SU-DHL-6 (cell line): ENCODE measurements at regions not wholly inside any gene's neighbourhood (a gene's known extent, or its start where the extent isn't known, plus 50 kb on each side); places are given as distances from the start of the nearest gene placed in this dataset.

ENCODE experiments used
- H2AFZ ChIP-seq: fragments of 200-600 bp; sonication (generic); 2 replicates; pipeline ENCODE4 v1.6.1; 2014; ENCODE audit warnings: low read depth, mild to moderate bottlenecking, moderate library complexity, mixed read lengths, antibody characterized with exemption, low read length; ENCODE audit not compliant: severe bottlenecking
- H3F3A ChIP-seq: fragments of 200-600 bp; shearing (Covaris generic); 2 replicates; pipeline ENCODE4 v1.6.0; 2016; ENCODE audit warnings: antibody characterized with exemption, mild to moderate bottlenecking; ENCODE audit not compliant: insufficient read depth
- H3K27ac ChIP-seq: fragments of 200-600 bp; sonication (generic); 2 replicates; pipeline ENCODE4 v1.5.1; 2016; ENCODE audit warnings: low read depth, mild to moderate bottlenecking, low read length, moderate library complexity, mixed read lengths
- H3K27me3 ChIP-seq: fragments of 200-600 bp; sonication (generic), shearing (Covaris generic); 2 replicates; pipeline ENCODE4 v1.6.0; 2014; ENCODE audit warnings: mild to moderate bottlenecking, low read length
- H3K36me3 ChIP-seq: fragments of 200-600 bp; sonication (generic); 2 replicates; pipeline ENCODE4 v1.6.1; 2014; ENCODE audit warnings: mild to moderate bottlenecking, low read length, mixed read lengths
- H3K4me2 ChIP-seq: fragments of 300-600, 200-600 bp; shearing (Covaris generic), sonication (generic); 2 replicates; pipeline ENCODE4 v1.6.0; 2014; ENCODE audit warnings: low read length, low read depth, mild to moderate bottlenecking; ENCODE audit not compliant: poor library complexity, severe bottlenecking
- H3K4me3 ChIP-seq: fragments of 200-600 bp; sonication (generic); 2 replicates; pipeline ENCODE4 v1.5.1; 2014; ENCODE audit warnings: antibody characterized with exemption, low read length, mild to moderate bottlenecking, mixed read lengths; ENCODE audit not compliant: insufficient read depth, poor library complexity, severe bottlenecking
- H3K79me2 ChIP-seq: fragments of 200-600 bp; sonication (generic); 2 replicates; pipeline ENCODE4 v1.6.1; 2014; ENCODE audit warnings: mild to moderate bottlenecking, low read length, moderate library complexity; ENCODE audit not compliant: insufficient read depth
- H3K9ac ChIP-seq: fragments of 200-600 bp; sonication (generic); 2 replicates; pipeline ENCODE4 v1.7.0; 2014; ENCODE audit warnings: mild to moderate bottlenecking, low read length
- H3K9me2 ChIP-seq: fragments of 200-600 bp; sonication (generic); replicated peaks from 2 replicates; pipeline ENCODE4 v1.6.1; 2014; ENCODE audit warnings: low read length; ENCODE audit not compliant: insufficient read depth
- H3K9me3 ChIP-seq: fragments of 200-600 bp; sonication (generic); 2 replicates; pipeline ENCODE4 v1.6.1; 2014; ENCODE audit warnings: low read length, mixed read lengths; ENCODE audit not compliant: insufficient read depth
- H4K20me1 ChIP-seq: fragments of 200-600 bp; sonication (generic); 2 replicates; pipeline ENCODE4 v1.6.1; 2014; ENCODE audit warnings: low read depth, mild to moderate bottlenecking, antibody characterized with exemption, low read length, moderate library complexity, mixed read lengths
- CTCF ChIP-seq: fragments of 200-600 bp; sonication (generic); IDR thresholded peaks from one replicate; pipeline ENCODE4 v1.5.1; 2017; ENCODE audit warnings: antibody characterized with exemption, mild to moderate bottlenecking, low read length, moderate library complexity; ENCODE audit not compliant: insufficient read depth, poor library complexity, severe bottlenecking
- EZH2phosphoT487 ChIP-seq: fragments of 200-600 bp; sonication (generic), shearing (Covaris generic); conservative IDR thresholded peaks from 2 replicates; pipeline ENCODE4 v1.6.1; 2018; ENCODE audit warnings: mild to moderate bottlenecking, antibody characterized with exemption, low read length, moderate library complexity, mixed read lengths

- Histone ChIP-seq H3F3A (no peaks in the 10 kb centered on the region), H4K20me1 (no peaks in the 10 kb centered on the region), H3K4me2 (no peak overlapping the region), H2AFZ (no peak overlapping the region), H3K4me3 (no peak overlapping the region), H3K36me3 (no peaks in the 10 kb centered on the region), H3K27me3 (no peaks in the 10 kb centered on the region), H3K27ac (no peak overlapping the region), H3K79me2 (no peaks in the 10 kb centered on the region), H3K9ac (no peak overlapping the region), H3K9me2 (no peaks in the 10 kb centered on the region), H3K9me3 (no peaks in the 10 kb centered on the region)
- no peak for TF ChIP-seq CTCF
- no peak for TF ChIP-seq EZH2phosphoT487
Measured at GRCh38 chr5:6043491-6044310, 334.6 kb downstream of the MED10 start.

- Histone ChIP-seq H4K20me1 (no peaks in the 10 kb centered on the region), H3K9ac (no peak overlapping the region), H3K9me3 (no peaks in the 10 kb centered on the region), H3K79me2 (no peaks in the 10 kb centered on the region), H3K4me3 (no peak overlapping the region), H3K36me3 (no peaks in the 10 kb centered on the region), H3F3A (no peaks in the 10 kb centered on the region), H2AFZ (no peak overlapping the region), H3K4me2 (no peak overlapping the region), H3K9me2 (no peaks in the 10 kb centered on the region), H3K27me3 (no peaks in the 10 kb centered on the region), H3K27ac (no peak overlapping the region)
- no peak for TF ChIP-seq CTCF
- no peak for TF ChIP-seq EZH2phosphoT487
Measured at GRCh38 chr5:6041977-6042550, 336.3 kb downstream of the MED10 start.

GRCh38 chr5:6039111-6039510, 339.2 kb downstream of the MED10 start:
- Histone ChIP-seq H3K79me2 (no peaks in the 10 kb centered on the region), H3F3A (no peaks in the 10 kb centered on the region), H4K20me1 (no peaks in the 10 kb centered on the region), H3K36me3 (no peaks in the 10 kb centered on the region), H3K4me3 (no peak overlapping the region), H3K9ac (no peak overlapping the region), H3K9me3 (no peaks in the 10 kb centered on the region), H2AFZ (no peak overlapping the region), H3K4me2 (no peak overlapping the region), H3K27ac (no peak overlapping the region), H3K27me3 (no peaks in the 10 kb centered on the region), H3K9me2 (no peaks in the 10 kb centered on the region)
- TF ChIP-seq CTCF (no peak), EZH2phosphoT487 (no peak)
